AG10803 (cell line): ENCODE measurements at regions not wholly inside any gene's neighbourhood (a gene's known extent, or its start where the extent isn't known, plus 50 kb on each side); places are given as distances from the start of the nearest gene placed in this dataset.

Experiments
- DNase-seq: peaks from one replicate; pipeline ENCODE4 v3.0.0; 2010; ENCODE audit warnings: low read depth
- H3K4me3 ChIP-seq: 2 replicates; pipeline ENCODE4 v1.5.1; 2011; ENCODE audit warnings: mild to moderate bottlenecking, low read length, control low read depth
- TF ChIP-seq, protein P1 (sequence below): conservative IDR thresholded peaks from 2 replicates; pipeline ENCODE4 v1.5.1; 2011; ENCODE audit warnings: mild to moderate bottlenecking, low read length, control low read depth, inconsistent platforms

DNA sequence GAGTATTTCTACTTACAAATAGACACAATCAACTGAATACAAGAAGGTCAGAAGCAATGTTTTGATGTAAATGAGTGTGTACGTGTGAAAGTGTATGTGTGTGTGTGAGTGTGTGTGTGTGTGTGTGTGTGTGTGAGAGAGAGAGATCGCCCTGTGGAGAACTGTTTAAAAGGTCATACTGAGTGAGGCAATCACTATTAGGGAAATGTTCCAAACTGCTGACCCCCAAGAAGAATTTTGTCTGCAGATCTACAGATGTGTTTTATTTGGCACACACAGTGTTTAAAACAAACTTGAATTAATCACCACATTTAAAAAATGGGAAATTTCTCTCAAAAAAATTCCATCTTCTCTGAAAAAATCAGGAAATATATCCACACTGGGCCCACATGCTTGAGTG is 1069.1 kb downstream of the SLC6A15 start:
- no peak overlapping the region for H3K4me3 ChIP-seq
- TF ChIP-seq, protein P1, sequence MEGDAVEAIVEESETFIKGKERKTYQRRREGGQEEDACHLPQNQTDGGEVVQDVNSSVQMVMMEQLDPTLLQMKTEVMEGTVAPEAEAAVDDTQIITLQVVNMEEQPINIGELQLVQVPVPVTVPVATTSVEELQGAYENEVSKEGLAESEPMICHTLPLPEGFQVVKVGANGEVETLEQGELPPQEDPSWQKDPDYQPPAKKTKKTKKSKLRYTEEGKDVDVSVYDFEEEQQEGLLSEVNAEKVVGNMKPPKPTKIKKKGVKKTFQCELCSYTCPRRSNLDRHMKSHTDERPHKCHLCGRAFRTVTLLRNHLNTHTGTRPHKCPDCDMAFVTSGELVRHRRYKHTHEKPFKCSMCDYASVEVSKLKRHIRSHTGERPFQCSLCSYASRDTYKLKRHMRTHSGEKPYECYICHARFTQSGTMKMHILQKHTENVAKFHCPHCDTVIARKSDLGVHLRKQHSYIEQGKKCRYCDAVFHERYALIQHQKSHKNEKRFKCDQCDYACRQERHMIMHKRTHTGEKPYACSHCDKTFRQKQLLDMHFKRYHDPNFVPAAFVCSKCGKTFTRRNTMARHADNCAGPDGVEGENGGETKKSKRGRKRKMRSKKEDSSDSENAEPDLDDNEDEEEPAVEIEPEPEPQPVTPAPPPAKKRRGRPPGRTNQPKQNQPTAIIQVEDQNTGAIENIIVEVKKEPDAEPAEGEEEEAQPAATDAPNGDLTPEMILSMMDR, result no peak
- DNase-seq, result peak; percentile 32

DNA sequence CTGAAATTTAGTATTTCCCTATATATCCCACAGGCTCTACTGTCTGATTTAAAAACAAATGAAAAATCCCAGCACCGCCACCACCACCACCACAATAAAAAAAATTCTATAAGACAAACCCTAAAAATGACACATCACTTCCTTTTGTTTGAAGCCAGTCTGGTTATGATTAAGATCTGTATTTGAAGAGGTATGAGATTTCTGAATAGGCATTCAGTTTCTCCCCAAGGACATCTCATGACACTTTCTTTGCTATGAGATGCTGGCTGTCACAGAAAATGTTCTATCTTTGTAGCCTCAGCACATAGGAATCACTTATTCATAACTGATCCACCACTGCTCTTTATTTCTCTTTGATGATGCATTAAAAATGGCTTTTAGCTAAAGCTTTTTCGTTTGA is 1071.0 kb downstream of the SLC6A15 start:
- peak; percentile 33 for DNase-seq

DNA sequence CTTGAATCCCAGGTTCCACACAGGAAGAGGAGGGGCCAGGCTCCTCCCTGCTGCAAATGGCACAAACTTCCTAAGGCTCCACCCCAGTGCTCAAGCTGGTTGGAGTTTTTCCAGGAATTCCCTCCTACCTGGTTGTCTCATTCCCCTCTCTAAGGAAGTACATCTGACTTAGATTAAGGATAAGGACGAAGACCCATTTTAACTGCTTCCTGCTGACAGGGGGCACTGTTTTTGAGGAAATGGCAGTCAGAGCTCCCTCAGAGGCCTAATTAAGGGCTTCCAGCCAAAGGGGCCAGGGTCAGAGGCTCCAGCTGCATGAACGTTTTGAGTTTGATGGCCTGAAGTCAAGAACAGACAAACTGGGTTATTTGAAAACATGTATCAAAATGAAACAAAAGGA is 1084.7 kb downstream of the SLC6A15 start:
- H3K4me3 ChIP-seq, result no peak overlapping the region
- TF ChIP-seq, protein P1, result 0 out of 2 replicates have a peak, but pooled peaks have one; percentile 6
- DNase-seq, result no peak

More for the DNA sequence above, 1071.0 kb downstream of the SLC6A15 start:
- TF ChIP-seq, protein P1, result no peak
- no peak overlapping the region for H3K4me3 ChIP-seq

DNA sequence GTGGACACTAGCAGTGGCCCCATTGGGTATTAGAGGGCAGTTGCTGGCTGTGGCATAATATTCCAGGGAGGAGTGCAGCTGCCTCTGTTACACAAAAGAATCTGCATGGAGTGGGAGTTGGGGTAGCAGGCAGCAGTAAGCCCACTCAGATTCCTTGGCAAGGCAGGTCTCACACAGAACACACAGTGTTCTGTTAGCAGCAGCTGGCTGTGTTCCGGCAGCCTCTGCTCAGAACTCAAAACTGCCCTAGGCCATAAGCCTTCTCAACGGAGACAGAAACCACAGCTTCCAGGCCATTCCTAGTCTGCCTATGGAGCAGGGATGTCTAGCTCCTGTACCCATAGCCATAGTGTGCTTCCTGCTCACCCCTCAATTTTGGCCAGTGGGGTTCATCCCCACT is 1085.4 kb downstream of the SLC6A15 start:
- no peak for DNase-seq
- TF ChIP-seq, protein P1, result no peak

DNA sequence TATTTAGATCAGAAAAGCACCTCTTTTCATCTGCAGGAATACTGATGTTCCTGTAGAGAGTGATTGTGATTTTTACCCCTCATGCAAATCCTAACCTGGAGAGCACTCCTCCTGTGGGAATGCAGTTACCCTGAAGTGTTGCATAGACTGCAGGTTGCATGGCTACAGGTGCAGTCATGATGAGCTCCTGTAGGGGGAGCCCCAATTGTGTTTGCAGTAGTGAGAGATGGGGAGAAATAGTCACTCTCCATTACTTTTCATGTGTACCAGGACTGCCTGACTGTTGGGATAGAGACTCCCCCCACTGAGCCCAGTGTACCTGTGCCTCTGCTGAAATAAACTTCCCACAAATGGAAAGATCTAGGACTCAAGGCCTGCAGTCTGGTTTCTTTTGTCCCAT is 1086.5 kb downstream of the SLC6A15 start:
- peak; percentile 30 for DNase-seq
- no peak overlapping the region for H3K4me3 ChIP-seq
- TF ChIP-seq, protein P1, result peak; percentile 80

More for the DNA sequence above, 1085.4 kb downstream of the SLC6A15 start:
- H3K4me3 ChIP-seq, result no peak overlapping the region

DNA sequence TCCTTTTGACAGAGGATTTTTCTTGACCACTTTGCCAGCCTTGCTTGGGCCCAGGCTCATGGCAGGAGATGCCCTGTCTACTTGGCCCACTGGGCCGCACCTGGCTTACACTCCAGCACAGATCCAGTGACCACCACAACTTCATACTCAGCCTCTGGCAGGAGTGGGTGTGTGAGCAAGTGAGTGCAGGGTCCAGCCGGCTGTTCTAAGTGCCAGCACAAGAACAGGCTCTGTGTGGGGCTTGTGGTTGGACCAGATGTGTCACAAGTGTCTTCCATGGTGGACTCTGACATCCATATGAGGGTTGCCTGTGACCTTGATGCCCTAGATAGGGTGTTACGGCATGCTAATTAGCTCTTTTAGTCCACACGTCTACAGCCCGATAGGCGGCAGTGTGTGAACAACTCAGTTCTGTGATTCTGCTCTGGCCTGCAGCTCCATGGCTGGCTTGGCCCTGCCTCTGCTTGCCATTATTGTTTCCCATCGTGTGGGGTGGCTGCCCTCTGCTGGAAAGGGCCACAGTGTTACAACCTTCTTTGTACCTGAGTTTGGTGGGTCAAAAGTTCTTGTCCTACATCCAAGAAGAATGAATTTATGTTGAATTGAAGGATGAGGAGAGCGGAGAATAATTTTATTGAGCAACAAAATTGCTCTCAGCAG is 1089.1 kb downstream of the SLC6A15 start:
- no peak overlapping the region for H3K4me3 ChIP-seq
- TF ChIP-seq, protein P1, result no peak; the same call in 1 of the 2 replicates
- DNase-seq, result no peak

DNA sequence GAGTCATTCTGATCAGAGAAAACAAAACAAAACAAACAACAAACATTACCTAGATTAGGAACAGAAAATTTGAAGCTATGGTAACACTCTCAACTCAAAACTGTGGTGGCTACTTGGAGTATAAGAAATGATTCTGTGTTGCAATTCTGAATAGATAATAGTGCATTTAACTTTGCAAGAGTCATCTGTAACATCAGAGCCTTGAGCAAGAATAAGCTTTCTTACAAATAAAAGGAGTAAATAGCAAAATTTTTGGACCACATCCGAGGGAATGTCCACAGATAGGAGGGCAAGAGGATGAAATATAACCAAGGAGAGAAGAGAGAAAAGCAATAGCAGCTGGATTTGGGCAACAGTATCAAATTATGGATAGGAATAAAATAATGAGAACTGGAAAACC is 1090.6 kb downstream of the SLC6A15 start:
- TF ChIP-seq, protein P1, result no peak
- DNase-seq, result peak; percentile 22
- H3K4me3 ChIP-seq, result no peak overlapping the region
